Uterus (tissue), 3 donors: ENCODE measurements at regions not wholly inside any gene's neighbourhood (a gene's known extent, or its start where the extent isn't known, plus 50 kb on each side); places are given as distances from the start of the nearest gene placed in this dataset.
"Not testable (repeated sequence)": the region's sequence is repeated elsewhere in the genome, so short reads cannot be mapped to it uniquely, and the experiment has no call there.

Source experiments
- DNase-seq, 2 donors: peaks; one replicate each; pipeline ENCODE4 v3.0.0-alpha.2; 2019 to 2020
- H3K27ac ChIP-seq, 2 donors: fragments of 200-600 bp; sonication (generic); 1 replicate in 1 of 2; 2 replicates in 1 of 2; pipeline ENCODE4 v1.5.1; 2016 to 2018
- H3K27me3 ChIP-seq, 2 donors: fragments of 200-600 bp; sonication (generic); one replicate each; pipeline ENCODE4 v1.5.1; 2018 to 2019; ENCODE audit warnings: control low read depth in 1 of 2
- H3K36me3 ChIP-seq, 2 donors: fragments of 200-600 bp; sonication (generic); one replicate each; pipeline ENCODE4 v1.5.1; 2019; ENCODE audit warnings: control low read depth in 1 of 2
- H3K4me1 ChIP-seq, 2 donors: fragments of 200-600 bp; sonication (generic); one replicate each; pipeline ENCODE4 v1.5.1; 2018 to 2019; ENCODE audit warnings: control low read depth in 1 of 2
- H3K4me3 ChIP-seq, 2 donors: fragments of 200-600 bp; sonication (generic); 1 replicate in 1 of 2; 2 replicates in 1 of 2; pipeline ENCODE4 v1.5.1; 2018 to 2019; ENCODE audit warnings: mild to moderate bottlenecking in 1 of 2
- H3K9me3 ChIP-seq, 2 donors: fragments of 200-600 bp; sonication (generic); one replicate each; pipeline ENCODE4 v1.5.1; 2019; ENCODE audit warnings: control low read depth in 1 of 2
- POLR2A ChIP-seq, 2 donors: fragments of 450-650 bp; IDR thresholded peaks; one replicate each; pipeline ENCODE4 v1.6.1; 2016; ENCODE audit warnings: antibody characterized with exemption in 2 of 2, mild to moderate bottlenecking in 1 of 2, moderate library complexity in 1 of 2
- intact Hi-C: fragments of 100-400 bp; cut with DNase I; formaldehyde crosslinking; loops from one replicate; pipeline ENCODE4 v1.15.1; 2023; ENCODE audit warnings: low total_unique reads
- TF ChIP-seq, protein P1 (sequence below), 4 experiments: fragments of 200-600 bp in 2 of 4; fragments of 450-650 bp in 2 of 4; sonication (generic) in 2 of 4; IDR thresholded peaks; one replicate each; pipeline ENCODE4 v1.5.1; 2016 to 2019; ENCODE audit warnings: antibody characterized with exemption in 4 of 4, mild to moderate bottlenecking in 2 of 4, moderate library complexity in 1 of 4
- donor health status: DM: yes; HTN: yes; CAD: no.

DNA sequence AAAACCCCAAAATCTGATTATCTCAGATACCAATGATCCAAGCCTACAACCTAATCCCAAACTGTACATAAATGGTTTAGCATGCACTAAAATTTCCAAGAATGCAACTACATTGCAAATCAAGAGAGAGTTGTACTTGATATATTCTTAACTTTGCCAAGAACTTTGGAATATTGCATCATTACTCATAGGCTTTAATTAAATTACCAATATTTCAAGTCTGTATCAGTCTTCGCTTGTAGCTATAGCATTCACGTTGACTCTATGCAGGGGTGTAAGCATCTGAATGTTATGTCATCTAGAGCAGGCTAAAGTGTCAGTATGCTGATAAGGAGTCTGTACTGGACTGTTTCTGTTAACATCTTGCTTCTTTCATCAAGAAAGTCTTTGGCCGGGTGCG is 56.3 kb downstream of the FOXI3 start:
- intact Hi-C loops: no loop called here
- no peaks in the 10 kb centered on the region for H3K9me3 ChIP-seq
- no peaks in the 10 kb centered on the region for H3K27me3 ChIP-seq
- H3K4me1 ChIP-seq: no peaks in the 10 kb centered on the region
- H3K4me3 ChIP-seq: no peak overlapping the region
- no peaks in the 10 kb centered on the region for H3K36me3 ChIP-seq
- no peak for TF ChIP-seq POLR2A (IDR thresholded peaks at IDR 0.05)
- TF ChIP-seq, protein P1, sequence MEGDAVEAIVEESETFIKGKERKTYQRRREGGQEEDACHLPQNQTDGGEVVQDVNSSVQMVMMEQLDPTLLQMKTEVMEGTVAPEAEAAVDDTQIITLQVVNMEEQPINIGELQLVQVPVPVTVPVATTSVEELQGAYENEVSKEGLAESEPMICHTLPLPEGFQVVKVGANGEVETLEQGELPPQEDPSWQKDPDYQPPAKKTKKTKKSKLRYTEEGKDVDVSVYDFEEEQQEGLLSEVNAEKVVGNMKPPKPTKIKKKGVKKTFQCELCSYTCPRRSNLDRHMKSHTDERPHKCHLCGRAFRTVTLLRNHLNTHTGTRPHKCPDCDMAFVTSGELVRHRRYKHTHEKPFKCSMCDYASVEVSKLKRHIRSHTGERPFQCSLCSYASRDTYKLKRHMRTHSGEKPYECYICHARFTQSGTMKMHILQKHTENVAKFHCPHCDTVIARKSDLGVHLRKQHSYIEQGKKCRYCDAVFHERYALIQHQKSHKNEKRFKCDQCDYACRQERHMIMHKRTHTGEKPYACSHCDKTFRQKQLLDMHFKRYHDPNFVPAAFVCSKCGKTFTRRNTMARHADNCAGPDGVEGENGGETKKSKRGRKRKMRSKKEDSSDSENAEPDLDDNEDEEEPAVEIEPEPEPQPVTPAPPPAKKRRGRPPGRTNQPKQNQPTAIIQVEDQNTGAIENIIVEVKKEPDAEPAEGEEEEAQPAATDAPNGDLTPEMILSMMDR (IDR thresholded peaks at IDR 0.05): no peak
- no peak overlapping the region for H3K27ac ChIP-seq
- DNase-seq: no peak

DNA sequence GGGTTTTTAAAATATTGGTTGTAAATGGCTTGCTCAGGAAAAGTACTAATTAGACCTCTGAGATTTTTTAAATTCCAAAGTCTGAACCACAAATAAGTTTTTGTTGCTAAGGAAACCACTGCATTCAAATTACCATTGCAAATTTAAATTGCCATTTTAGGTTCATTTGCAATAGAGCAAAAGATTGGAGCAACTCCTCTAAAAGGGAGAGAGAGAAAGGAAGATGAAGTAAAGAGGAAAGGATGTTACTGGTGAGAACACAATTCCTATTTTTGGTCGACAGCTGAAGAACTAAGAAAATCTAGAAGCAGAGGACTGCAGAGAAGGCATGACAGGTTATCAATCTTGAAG is 74.9 kb downstream of the FOXI3 start:
- TF ChIP-seq, protein P1 (IDR thresholded peaks at IDR 0.05): no peak
- no peak for TF ChIP-seq POLR2A (IDR thresholded peaks at IDR 0.05)
- DNase-seq: no peak
- Histone ChIP-seq H3K27ac (no peak overlapping the region), H3K36me3 (no peaks in the 10 kb centered on the region), H3K4me1 (no peaks in the 10 kb centered on the region), H3K4me3 (no peak overlapping the region), H3K9me3 (no peaks in the 10 kb centered on the region), H3K27me3 (no peaks in the 10 kb centered on the region)
- intact Hi-C loops: no loop called here

DNA sequence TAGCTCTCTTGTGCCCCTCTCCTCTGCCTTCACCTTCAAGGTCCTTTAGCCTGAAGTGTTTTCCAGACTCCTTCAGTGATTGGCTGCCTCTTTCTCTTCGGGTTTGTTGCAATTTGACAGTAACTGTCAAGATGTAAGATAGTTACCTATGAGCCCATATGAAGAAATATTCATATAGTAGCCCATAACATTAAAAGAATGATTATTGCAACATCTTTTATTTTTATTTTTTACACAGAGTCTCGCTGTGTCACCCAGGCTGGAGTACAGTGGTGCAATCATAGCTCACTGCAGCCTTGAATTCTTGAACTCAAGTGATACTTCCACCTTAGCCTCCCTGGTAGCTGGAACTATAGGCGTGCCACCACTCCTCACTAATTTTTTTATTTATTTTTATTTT is 80.5 kb downstream of the FOXI3 start:
- TF ChIP-seq, protein P1 (IDR thresholded peaks at IDR 0.05): no peak
- TF ChIP-seq POLR2A (IDR thresholded peaks at IDR 0.05): no peak

DNA sequence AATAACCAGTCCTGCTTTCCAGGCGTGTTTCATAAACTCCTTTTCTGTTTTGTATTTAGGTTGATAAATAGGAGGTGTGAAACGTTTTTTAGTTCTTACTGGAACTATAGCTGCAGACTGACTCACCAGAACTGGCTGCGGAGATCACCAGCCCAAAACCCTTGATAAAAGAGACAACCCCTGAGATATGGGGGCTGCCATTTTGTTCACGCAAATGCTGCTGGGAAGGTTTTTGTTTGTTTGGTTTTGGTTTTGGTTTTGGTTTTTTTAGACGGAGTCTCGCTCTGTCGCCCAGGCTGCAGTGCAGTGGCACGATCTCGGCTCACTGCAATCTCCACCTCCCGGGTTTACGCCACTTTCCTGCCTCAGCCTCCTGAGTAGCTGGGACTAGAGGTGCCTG is 87.1 kb downstream of the FOXI3 start:
- H3K4me1 ChIP-seq, H3K4me3 ChIP-seq, H3K27ac ChIP-seq, intact Hi-C loops, DNase-seq, H3K36me3 ChIP-seq, H3K27me3 ChIP-seq, H3K9me3 ChIP-seq: not testable (repeated sequence)

More for the DNA sequence above, 80.5 kb downstream of the FOXI3 start:
- H3K9me3 ChIP-seq: no peaks in the 10 kb centered on the region
- no peak overlapping the region for H3K4me3 ChIP-seq
- no peaks in the 10 kb centered on the region for H3K36me3 ChIP-seq
- H3K4me1 ChIP-seq: no peaks in the 10 kb centered on the region
- DNase-seq: no peak
- intact Hi-C loops: no loop called here
- H3K27ac ChIP-seq: no peak overlapping the region
- H3K27me3 ChIP-seq: no peaks in the 10 kb centered on the region

DNA sequence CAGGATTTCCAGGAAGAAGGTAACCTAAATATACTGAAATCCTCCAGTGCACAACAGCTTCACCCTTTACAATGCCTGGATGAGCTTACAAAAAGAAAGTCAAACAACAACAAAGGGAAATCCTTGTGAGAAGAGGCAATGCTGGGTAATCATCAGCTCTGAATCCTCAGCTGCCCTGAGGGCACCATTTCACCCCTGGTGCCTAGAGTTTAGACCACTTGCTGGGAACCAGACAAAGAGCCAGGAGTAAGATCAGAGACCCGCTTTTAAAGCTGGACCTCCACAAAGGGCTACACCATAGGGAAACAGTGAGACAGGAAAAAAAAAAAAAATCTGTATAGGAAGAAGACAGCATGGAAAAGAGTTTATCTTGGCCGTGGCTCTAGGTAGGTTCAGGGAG is 97.0 kb downstream of the FOXI3 start:
- intact Hi-C loops: no loop called here

DNA sequence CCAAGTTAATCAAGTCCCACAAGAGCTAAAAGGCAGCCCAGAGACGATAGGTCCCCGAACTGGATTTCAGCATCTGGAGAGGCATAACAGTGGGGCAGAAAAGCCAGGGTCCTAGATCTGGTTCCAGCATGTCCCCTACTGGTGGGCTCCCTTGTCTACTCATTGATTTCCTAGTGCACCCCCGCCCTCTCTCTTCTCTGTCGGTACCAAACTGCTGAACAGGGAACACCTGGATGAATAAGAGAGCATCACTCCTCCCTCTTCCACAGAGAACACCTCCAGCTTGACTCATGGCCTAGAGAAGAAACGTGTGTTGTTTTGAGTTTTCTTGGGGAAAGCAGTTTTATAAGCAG is 101.3 kb downstream of the FOXI3 start:
- intact Hi-C loops: no loop called here
- Histone ChIP-seq H3K4me3 (no peak overlapping the region), H3K36me3 (no peaks in the 10 kb centered on the region), H3K27ac (no peak overlapping the region), H3K9me3 (no peaks in the 10 kb centered on the region), H3K27me3 (peaks cover 0 to 15% of the 10 kb centered on the region in 2 donors), H3K4me1 (no peaks in the 10 kb centered on the region)
- TF ChIP-seq POLR2A (IDR thresholded peaks at IDR 0.05): no peak
- TF ChIP-seq, protein P1 (IDR thresholded peaks at IDR 0.05): no peak
- DNase-seq: no peak

More for the DNA sequence above, 97.0 kb downstream of the FOXI3 start:
- Histone ChIP-seq H3K27me3 (peaks cover 0 to 4% of the 10 kb centered on the region in 2 donors), H3K27ac (no peak overlapping the region), H3K36me3 (no peaks in the 10 kb centered on the region), H3K4me1 (no peaks in the 10 kb centered on the region), H3K4me3 (no peak overlapping the region), H3K9me3 (no peaks in the 10 kb centered on the region)
- no peak for DNase-seq
- no peak for TF ChIP-seq POLR2A (IDR thresholded peaks at IDR 0.05)
- TF ChIP-seq, protein P1 (IDR thresholded peaks at IDR 0.05): no peak
